Central memory CD8-positive, alpha-beta T cell (primary cell): ENCODE measurements at regions not wholly inside any gene's neighbourhood (a gene's known extent, or its start where the extent isn't known, plus 50 kb on each side); places are given as distances from the start of the nearest gene placed in this dataset.

ENCODE experiments used
- ATAC-seq: fragments of 150-1000 bp; cut with Tn5 transposase; replicated peaks from 2 replicates; pipeline ENCODE4 v1.10.0; 2022; ENCODE audit warnings: mild to moderate bottlenecking, moderate FRiP score, moderate number of reproducible peaks; ENCODE audit not compliant: poor library complexity, severe bottlenecking; ENCODE audit errors: extremely low read depth
- DNase-seq, 2 donors: peaks; one replicate each; pipeline ENCODE4 v3.0.0; 2021; ENCODE audit warnings: low spot score in 2 of 2
- H3K27ac Mint-ChIP-seq: one replicate; pipeline ENCODE4 v1.8.0; 2022; ENCODE audit warnings: low read depth, mild to moderate bottlenecking, moderate library complexity, mixed read lengths
- H3K27me3 Mint-ChIP-seq: one replicate; pipeline ENCODE4 v1.8.0; 2022; ENCODE audit warnings: mixed read lengths
- H3K36me3 Mint-ChIP-seq: one replicate; pipeline ENCODE4 v1.8.0; 2022; ENCODE audit warnings: mild to moderate bottlenecking, moderate library complexity, mixed read lengths; ENCODE audit not compliant: insufficient read depth
- H3K4me1 Mint-ChIP-seq: one replicate; pipeline ENCODE4 v1.8.0; 2022; ENCODE audit warnings: mixed read lengths
- H3K4me3 Mint-ChIP-seq: one replicate; pipeline ENCODE4 v1.8.0; 2022; ENCODE audit warnings: mild to moderate bottlenecking, moderate library complexity, mixed read lengths
- H3K9me3 Mint-ChIP-seq: one replicate; pipeline ENCODE4 v1.8.0; 2022; ENCODE audit warnings: mixed read lengths

- Mint-ChIP-seq H3K27ac (no peak overlapping the region), H3K36me3 (no peaks in the 10 kb centered on the region), H3K27me3 (peaks cover 54% of the 10 kb centered on the region), H3K4me1 (no peaks in the 10 kb centered on the region), H3K9me3 (no peaks in the 10 kb centered on the region), H3K4me3 (no peak overlapping the region)
- no peak for DNase-seq
- no peak for ATAC-seq
Observed at GRCh38 chr22:27298332-27298731, 503.2 kb downstream of the MN1 start.

GRCh38 chr22:27298742-27299141 is 502.8 kb downstream of the MN1 start:
- H3K4me3 Mint-ChIP-seq = no peak overlapping the region
- no peaks in the 10 kb centered on the region for H3K4me1 Mint-ChIP-seq
- ATAC-seq (no peak), DNase-seq (no peak)
- peaks cover 58% of the 10 kb centered on the region for H3K27me3 Mint-ChIP-seq
- no peaks in the 10 kb centered on the region for H3K9me3 Mint-ChIP-seq
- H3K27ac Mint-ChIP-seq = no peak overlapping the region
- no peaks in the 10 kb centered on the region for H3K36me3 Mint-ChIP-seq

GRCh38 chr22:27299181-27300085 is 502.1 kb downstream of the MN1 start:
- Mint-ChIP-seq H3K27me3 (peaks cover 61% of the 10 kb centered on the region), H3K4me3 (no peak overlapping the region), H3K27ac (no peak overlapping the region), H3K4me1 (no peaks in the 10 kb centered on the region), H3K9me3 (no peaks in the 10 kb centered on the region), H3K36me3 (no peaks in the 10 kb centered on the region)
- ATAC-seq (no peak), DNase-seq (no peak)

- Mint-ChIP-seq H3K9me3 (no peaks in the 10 kb centered on the region), H3K27ac (no peak overlapping the region), H3K4me3 (no peak overlapping the region), H3K36me3 (no peaks in the 10 kb centered on the region), H3K27me3 (peaks cover 52% of the 10 kb centered on the region), H3K4me1 (no peaks in the 10 kb centered on the region)
- DNase-seq (no peak), ATAC-seq (no peak)
Observed at GRCh38 chr22:27300536-27301285, 500.8 kb downstream of the MN1 start.

GRCh38 chr22:27302501-27302900 is 499.1 kb downstream of the MN1 start:
- Mint-ChIP-seq H3K4me3 (no peak overlapping the region), H3K9me3 (no peaks in the 10 kb centered on the region), H3K4me1 (no peaks in the 10 kb centered on the region), H3K27ac (no peak overlapping the region), H3K36me3 (no peaks in the 10 kb centered on the region), H3K27me3 (peaks cover 34% of the 10 kb centered on the region)
- no peak for ATAC-seq
- DNase-seq = no peak

GRCh38 chr22:27303718-27304117 is 497.8 kb downstream of the MN1 start:
- Mint-ChIP-seq H3K9me3 (peaks cover 1% of the 10 kb centered on the region), H3K27me3 (peaks cover 22% of the 10 kb centered on the region), H3K4me3 (no peak overlapping the region), H3K27ac (no peak overlapping the region), H3K36me3 (no peaks in the 10 kb centered on the region), H3K4me1 (no peaks in the 10 kb centered on the region)
- no peak for ATAC-seq
- DNase-seq = no peak

GRCh38 chr22:27306771-27307170 is 494.8 kb downstream of the MN1 start:
- no peak for ATAC-seq
- no peak for DNase-seq
- Mint-ChIP-seq H3K4me1 (no peaks in the 10 kb centered on the region), H3K27me3 (peaks cover 14% of the 10 kb centered on the region), H3K4me3 (no peak overlapping the region), H3K9me3 (peaks cover 5% of the 10 kb centered on the region), H3K27ac (no peak overlapping the region), H3K36me3 (no peaks in the 10 kb centered on the region)

GRCh38 chr22:27307545-27308247 is 493.9 kb downstream of the MN1 start:
- Mint-ChIP-seq H3K27me3 (peaks cover 14% of the 10 kb centered on the region), H3K4me3 (no peak overlapping the region), H3K36me3 (no peaks in the 10 kb centered on the region), H3K9me3 (peaks cover 5% of the 10 kb centered on the region), H3K4me1 (no peaks in the 10 kb centered on the region), H3K27ac (no peak overlapping the region)
- DNase-seq (no peak), ATAC-seq (no peak)

GRCh38 chr22:27308513-27308912 is 493.0 kb downstream of the MN1 start:
- peaks cover 6% of the 10 kb centered on the region for H3K27me3 Mint-ChIP-seq
- no peaks in the 10 kb centered on the region for H3K4me1 Mint-ChIP-seq
- DNase-seq (no peak), ATAC-seq (no peak)
- H3K36me3 Mint-ChIP-seq = no peaks in the 10 kb centered on the region
- no peak overlapping the region for H3K4me3 Mint-ChIP-seq
- H3K27ac Mint-ChIP-seq = no peak overlapping the region
- peaks cover 5% of the 10 kb centered on the region for H3K9me3 Mint-ChIP-seq

GRCh38 chr22:27309697-27310096 is 491.9 kb downstream of the MN1 start:
- Mint-ChIP-seq H3K27me3 (peaks cover 2% of the 10 kb centered on the region), H3K9me3 (peaks cover 5% of the 10 kb centered on the region), H3K36me3 (no peaks in the 10 kb centered on the region), H3K27ac (no peak overlapping the region), H3K4me3 (no peak overlapping the region), H3K4me1 (no peaks in the 10 kb centered on the region)
- no peak for DNase-seq
- no peak for ATAC-seq

- Mint-ChIP-seq H3K4me1 (no peaks in the 10 kb centered on the region), H3K9me3 (peaks cover 5% of the 10 kb centered on the region), H3K27ac (no peak overlapping the region), H3K36me3 (no peaks in the 10 kb centered on the region), H3K27me3 (peaks cover 16% of the 10 kb centered on the region), H3K4me3 (no peak overlapping the region)
- ATAC-seq = no peak
- DNase-seq = no peak
Observed at GRCh38 chr22:27310966-27311697, 490.4 kb downstream of the MN1 start.
